ENCODE measurements at regions not wholly inside any gene's neighbourhood (a gene's known extent, or its start where the extent isn't known, plus 50 kb on each side); places are given as distances from the start of the nearest gene placed in this dataset.

DNA sequence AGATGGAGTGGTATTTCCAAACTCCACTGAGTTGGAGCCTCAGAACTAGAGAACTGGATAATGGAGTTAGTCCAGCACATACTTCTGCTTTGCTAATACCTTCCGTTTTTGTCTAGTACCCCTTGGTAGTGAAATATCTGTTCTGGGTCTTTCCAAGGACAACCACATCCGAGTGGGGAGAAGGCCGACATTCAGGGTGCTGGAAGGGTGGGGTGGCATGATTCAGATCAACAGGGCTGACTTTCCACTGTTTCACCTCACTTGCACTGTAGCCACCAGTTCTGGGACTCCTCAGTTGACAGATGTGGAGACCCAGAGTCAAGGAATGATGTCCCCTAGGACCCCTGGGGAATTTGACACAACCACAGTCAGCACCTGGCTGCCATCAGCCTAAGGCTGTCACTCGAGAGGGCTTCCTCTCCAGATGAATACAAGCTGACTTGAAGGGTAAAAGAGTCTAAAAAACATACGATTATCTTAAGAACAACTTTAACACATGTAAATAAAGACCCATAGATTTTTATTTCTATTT is 84.8 kb upstream of the HNF1B start (continued):
- TF ChIP-seq, protein P1, sequence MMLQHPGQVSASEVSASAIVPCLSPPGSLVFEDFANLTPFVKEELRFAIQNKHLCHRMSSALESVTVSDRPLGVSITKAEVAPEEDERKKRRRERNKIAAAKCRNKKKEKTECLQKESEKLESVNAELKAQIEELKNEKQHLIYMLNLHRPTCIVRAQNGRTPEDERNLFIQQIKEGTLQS (CRISPR knock-in tag; conservative IDR thresholded peaks at IDR 0.05), result no peak
- TF ChIP-seq, protein P2, sequence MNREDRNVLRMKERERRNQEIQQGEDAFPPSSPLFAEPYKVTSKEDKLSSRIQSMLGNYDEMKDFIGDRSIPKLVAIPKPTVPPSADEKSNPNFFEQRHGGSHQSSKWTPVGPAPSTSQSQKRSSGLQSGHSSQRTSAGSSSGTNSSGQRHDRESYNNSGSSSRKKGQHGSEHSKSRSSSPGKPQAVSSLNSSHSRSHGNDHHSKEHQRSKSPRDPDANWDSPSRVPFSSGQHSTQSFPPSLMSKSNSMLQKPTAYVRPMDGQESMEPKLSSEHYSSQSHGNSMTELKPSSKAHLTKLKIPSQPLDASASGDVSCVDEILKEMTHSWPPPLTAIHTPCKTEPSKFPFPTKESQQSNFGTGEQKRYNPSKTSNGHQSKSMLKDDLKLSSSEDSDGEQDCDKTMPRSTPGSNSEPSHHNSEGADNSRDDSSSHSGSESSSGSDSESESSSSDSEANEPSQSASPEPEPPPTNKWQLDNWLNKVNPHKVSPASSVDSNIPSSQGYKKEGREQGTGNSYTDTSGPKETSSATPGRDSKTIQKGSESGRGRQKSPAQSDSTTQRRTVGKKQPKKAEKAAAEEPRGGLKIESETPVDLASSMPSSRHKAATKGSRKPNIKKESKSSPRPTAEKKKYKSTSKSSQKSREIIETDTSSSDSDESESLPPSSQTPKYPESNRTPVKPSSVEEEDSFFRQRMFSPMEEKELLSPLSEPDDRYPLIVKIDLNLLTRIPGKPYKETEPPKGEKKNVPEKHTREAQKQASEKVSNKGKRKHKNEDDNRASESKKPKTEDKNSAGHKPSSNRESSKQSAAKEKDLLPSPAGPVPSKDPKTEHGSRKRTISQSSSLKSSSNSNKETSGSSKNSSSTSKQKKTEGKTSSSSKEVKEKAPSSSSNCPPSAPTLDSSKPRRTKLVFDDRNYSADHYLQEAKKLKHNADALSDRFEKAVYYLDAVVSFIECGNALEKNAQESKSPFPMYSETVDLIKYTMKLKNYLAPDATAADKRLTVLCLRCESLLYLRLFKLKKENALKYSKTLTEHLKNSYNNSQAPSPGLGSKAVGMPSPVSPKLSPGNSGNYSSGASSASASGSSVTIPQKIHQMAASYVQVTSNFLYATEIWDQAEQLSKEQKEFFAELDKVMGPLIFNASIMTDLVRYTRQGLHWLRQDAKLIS (CRISPR knock-in tag; IDR thresholded peaks at IDR 0.05; ENCODE audit: borderline replicate concordance), result no peak
- TF ChIP-seq PRRX2 (CRISPR knock-in tag; IDR thresholded peaks at IDR 0.05), result no peak
- TF ChIP-seq, protein P3, sequence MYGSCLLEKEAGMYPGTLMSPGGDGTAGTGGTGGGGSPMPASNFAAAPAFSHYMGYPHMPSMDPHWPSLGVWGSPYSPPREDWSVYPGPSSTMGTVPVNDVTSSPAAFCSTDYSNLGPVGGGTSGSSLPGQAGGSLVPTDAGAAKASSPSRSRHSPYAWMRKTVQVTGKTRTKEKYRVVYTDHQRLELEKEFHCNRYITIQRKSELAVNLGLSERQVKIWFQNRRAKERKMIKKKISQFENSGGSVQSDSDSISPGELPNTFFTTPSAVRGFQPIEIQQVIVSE (CRISPR knock-in tag; IDR thresholded peaks at IDR 0.05; ENCODE audit: borderline replicate concordance), result no peak

DNA sequence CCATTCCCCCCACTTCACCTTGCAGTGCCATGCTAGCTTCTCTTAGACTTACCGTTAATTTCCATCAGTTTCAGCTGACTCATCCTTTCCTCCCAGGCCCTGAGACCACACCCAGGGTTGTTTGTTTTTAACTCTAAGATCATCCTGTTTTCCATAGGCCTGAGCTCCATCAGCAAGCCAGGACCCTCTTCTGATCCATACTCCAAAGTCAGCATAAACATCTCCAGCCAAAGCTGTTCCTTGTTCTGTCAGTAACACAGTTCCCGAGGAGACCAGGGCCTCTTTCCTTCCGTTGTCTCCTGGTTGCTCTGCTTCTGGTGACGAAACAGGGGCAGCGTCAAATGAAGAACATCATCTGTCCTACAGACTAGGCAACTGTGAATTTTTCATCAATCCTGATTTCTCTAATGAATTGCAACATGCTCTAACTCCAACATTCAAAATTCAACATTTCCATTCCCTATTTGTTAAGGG is 83.8 kb upstream of the HNF1B start:
- no peak for ATAC-seq
- Mint-ChIP-seq H3K4me3 (no peak overlapping the region), H3K4me1 (peaks cover 34% of the 10 kb centered on the region), H3K36me3 (no peaks in the 10 kb centered on the region), H3K27me3 (ENCODE audit: low read depth) (no peaks in the 10 kb centered on the region), H3K27ac (no peak overlapping the region), H3K9me3 (no peaks in the 10 kb centered on the region)
- ChIA-PET CTCF (interaction anchor here (0.8 to 1.2 kb wide), 3 partner anchors 12 to 520 kb away, joined by 3 to 7 read pairs (median 5); no protein-coding TSS in a partner anchor), POLR2A (no interaction called here)
- TF ChIP-seq KAT7 (CRISPR knock-in tag; IDR thresholded peaks at IDR 0.05; ENCODE audit: borderline replicate concordance) (no peak), FOXP1 (CRISPR knock-in tag; IDR thresholded peaks at IDR 0.05; ENCODE audit: borderline replicate concordance) (no peak), TCF7 (CRISPR knock-in tag; IDR thresholded peaks at IDR 0.05; ENCODE audit: low read depth) (no peak), ZNF317 (CRISPR knock-in tag; IDR thresholded peaks at IDR 0.05; ENCODE audit: borderline replicate concordance, low read depth) (no peak), OVOL2 (CRISPR knock-in tag; IDR thresholded peaks at IDR 0.05; ENCODE audit: borderline replicate concordance) (no peak), ETV6 (CRISPR knock-in tag; IDR thresholded peaks at IDR 0.05) (no peak), EMX1 (CRISPR knock-in tag; IDR thresholded peaks at IDR 0.05) (no peak), RORB (CRISPR knock-in tag; IDR thresholded peaks at IDR 0.05) (no peak), NFATC4 (CRISPR knock-in tag; IDR thresholded peaks at IDR 0.05) (no peak), SOX15 (CRISPR knock-in tag; IDR thresholded peaks at IDR 0.05) (no peak), TEAD1 (CRISPR knock-in tag; IDR thresholded peaks at IDR 0.05) (no peak), TEAD4 (CRISPR knock-in tag; IDR thresholded peaks at IDR 0.05) (no peak)
- TF ChIP-seq, protein P4, sequence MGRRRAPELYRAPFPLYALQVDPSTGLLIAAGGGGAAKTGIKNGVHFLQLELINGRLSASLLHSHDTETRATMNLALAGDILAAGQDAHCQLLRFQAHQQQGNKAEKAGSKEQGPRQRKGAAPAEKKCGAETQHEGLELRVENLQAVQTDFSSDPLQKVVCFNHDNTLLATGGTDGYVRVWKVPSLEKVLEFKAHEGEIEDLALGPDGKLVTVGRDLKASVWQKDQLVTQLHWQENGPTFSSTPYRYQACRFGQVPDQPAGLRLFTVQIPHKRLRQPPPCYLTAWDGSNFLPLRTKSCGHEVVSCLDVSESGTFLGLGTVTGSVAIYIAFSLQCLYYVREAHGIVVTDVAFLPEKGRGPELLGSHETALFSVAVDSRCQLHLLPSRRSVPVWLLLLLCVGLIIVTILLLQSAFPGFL (CRISPR knock-in tag; IDR thresholded peaks at IDR 0.05; ENCODE audit: borderline replicate concordance), result no peak
- TF ChIP-seq, protein P5, sequence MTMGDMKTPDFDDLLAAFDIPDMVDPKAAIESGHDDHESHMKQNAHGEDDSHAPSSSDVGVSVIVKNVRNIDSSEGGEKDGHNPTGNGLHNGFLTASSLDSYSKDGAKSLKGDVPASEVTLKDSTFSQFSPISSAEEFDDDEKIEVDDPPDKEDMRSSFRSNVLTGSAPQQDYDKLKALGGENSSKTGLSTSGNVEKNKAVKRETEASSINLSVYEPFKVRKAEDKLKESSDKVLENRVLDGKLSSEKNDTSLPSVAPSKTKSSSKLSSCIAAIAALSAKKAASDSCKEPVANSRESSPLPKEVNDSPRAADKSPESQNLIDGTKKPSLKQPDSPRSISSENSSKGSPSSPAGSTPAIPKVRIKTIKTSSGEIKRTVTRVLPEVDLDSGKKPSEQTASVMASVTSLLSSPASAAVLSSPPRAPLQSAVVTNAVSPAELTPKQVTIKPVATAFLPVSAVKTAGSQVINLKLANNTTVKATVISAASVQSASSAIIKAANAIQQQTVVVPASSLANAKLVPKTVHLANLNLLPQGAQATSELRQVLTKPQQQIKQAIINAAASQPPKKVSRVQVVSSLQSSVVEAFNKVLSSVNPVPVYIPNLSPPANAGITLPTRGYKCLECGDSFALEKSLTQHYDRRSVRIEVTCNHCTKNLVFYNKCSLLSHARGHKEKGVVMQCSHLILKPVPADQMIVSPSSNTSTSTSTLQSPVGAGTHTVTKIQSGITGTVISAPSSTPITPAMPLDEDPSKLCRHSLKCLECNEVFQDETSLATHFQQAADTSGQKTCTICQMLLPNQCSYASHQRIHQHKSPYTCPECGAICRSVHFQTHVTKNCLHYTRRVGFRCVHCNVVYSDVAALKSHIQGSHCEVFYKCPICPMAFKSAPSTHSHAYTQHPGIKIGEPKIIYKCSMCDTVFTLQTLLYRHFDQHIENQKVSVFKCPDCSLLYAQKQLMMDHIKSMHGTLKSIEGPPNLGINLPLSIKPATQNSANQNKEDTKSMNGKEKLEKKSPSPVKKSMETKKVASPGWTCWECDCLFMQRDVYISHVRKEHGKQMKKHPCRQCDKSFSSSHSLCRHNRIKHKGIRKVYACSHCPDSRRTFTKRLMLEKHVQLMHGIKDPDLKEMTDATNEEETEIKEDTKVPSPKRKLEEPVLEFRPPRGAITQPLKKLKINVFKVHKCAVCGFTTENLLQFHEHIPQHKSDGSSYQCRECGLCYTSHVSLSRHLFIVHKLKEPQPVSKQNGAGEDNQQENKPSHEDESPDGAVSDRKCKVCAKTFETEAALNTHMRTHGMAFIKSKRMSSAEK (CRISPR knock-in tag; IDR thresholded peaks at IDR 0.05; ENCODE audit: borderline replicate concordance), result no peak
- TF ChIP-seq, protein P6, sequence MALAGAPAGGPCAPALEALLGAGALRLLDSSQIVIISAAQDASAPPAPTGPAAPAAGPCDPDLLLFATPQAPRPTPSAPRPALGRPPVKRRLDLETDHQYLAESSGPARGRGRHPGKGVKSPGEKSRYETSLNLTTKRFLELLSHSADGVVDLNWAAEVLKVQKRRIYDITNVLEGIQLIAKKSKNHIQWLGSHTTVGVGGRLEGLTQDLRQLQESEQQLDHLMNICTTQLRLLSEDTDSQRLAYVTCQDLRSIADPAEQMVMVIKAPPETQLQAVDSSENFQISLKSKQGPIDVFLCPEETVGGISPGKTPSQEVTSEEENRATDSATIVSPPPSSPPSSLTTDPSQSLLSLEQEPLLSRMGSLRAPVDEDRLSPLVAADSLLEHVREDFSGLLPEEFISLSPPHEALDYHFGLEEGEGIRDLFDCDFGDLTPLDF (CRISPR knock-in tag; IDR thresholded peaks at IDR 0.05), result no peak
- TF ChIP-seq, protein P7, sequence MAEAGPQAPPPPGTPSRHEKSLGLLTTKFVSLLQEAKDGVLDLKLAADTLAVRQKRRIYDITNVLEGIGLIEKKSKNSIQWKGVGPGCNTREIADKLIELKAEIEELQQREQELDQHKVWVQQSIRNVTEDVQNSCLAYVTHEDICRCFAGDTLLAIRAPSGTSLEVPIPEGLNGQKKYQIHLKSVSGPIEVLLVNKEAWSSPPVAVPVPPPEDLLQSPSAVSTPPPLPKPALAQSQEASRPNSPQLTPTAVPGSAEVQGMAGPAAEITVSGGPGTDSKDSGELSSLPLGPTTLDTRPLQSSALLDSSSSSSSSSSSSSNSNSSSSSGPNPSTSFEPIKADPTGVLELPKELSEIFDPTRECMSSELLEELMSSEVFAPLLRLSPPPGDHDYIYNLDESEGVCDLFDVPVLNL (CRISPR knock-in tag; IDR thresholded peaks at IDR 0.05; ENCODE audit: borderline replicate concordance, low read depth), result no peak
- TF ChIP-seq, protein P8, sequence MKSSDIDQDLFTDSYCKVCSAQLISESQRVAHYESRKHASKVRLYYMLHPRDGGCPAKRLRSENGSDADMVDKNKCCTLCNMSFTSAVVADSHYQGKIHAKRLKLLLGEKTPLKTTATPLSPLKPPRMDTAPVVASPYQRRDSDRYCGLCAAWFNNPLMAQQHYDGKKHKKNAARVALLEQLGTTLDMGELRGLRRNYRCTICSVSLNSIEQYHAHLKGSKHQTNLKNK (CRISPR knock-in tag; IDR thresholded peaks at IDR 0.05), result no peak
- DNase-seq (ENCODE audit: low spot score), result no peak
